ENCODE measurements at regions not wholly inside any gene's neighbourhood (a gene's known extent, or its start where the extent isn't known, plus 50 kb on each side); places are given as distances from the start of the nearest gene placed in this dataset.

DNA sequence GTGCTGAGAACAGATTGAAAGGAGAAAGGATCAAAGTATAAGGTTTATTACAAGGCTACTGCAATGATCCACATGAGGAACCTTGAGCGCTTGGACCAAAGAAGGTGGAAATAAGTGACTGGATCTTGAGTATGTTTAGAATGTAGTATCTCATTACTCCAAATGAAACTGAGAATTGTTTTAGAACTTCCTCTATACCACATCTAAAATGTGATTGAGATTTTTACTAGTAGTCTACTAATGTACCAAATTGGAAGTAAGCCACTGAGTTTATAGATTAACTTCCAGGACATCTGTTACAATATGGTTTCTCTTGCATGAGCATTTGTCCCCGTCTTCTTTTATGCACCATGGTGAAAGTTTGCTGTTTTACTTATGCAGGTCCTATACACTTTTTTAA, 300.5 kb downstream of the SUCLG1 start:
- Histone ChIP-seq H4K20me1 (ENCODE audit: control insufficient read depth, insufficient read depth) (no peaks in the 10 kb centered on the region), H3K27me3 (replicated peaks in 1 of 2; ENCODE audit: control insufficient read depth in 2 of 2, insufficient read depth in 2 of 2, low read length in 1 of 2) (no peaks in the 10 kb centered on the region), H3K4me2 (ENCODE audit: control insufficient read depth, insufficient read depth) (no peak overlapping the region), H2AFZ (ENCODE audit: control insufficient read depth, low read depth, low read length) (no peak overlapping the region), H3K79me2 (ENCODE audit: control insufficient read depth, insufficient read depth, low read length) (no peaks in the 10 kb centered on the region), H3K9me3 (replicated peaks; ENCODE audit: control insufficient read depth, insufficient read depth, low read length) (no peaks in the 10 kb centered on the region), H3K27ac (ENCODE audit: control insufficient read depth, insufficient read depth) (no peak overlapping the region), H3K9ac (ENCODE audit: control insufficient read depth, insufficient read depth, low read length) (no peak overlapping the region), H3K36me3 (ENCODE audit: control insufficient read depth in 2 of 2, insufficient read depth in 2 of 2, low read length in 1 of 2) (no peaks in the 10 kb centered on the region), H3K4me1 (ENCODE audit: control insufficient read depth, insufficient read depth, low read length) (no peaks in the 10 kb centered on the region), H3K4me3 (no peak overlapping the region)
- intact Hi-C loops (cut with micrococcal nuclease; ENCODE audit: unreplicated experiment) (no loop called here), in situ Hi-C loops (cut with MboI) (no loop called here)
- RAD21 ChIA-PET (ENCODE audit: unreplicated experiment) = no interaction called here
- CTCF ChIA-PET = interaction anchor here (0.6 kb wide), 1 partner anchor 116 kb away, joined by 3 read pairs; no protein-coding TSS in a partner anchor
- BruUV-seq (replicated peaks) = no TSS peak
- ATAC-seq (no peak), DNase-seq (ENCODE audit: low read depth, low spot score) (no peak), FAIRE-seq (no peak)
- POLR2A ChIA-PET = no interaction called here
- 48% methylated on average over 2 of the region's 2 CpGs for WGBS (ENCODE audit: insufficient coverage, insufficient replicate concordance, low lambda C conversion rate, missing lambda C conversion rate)
- SMC1A ChIA-PET (ENCODE audit: uncharacterized antibody, unreplicated experiment) = no interaction called here
- TF ChIP-seq RUNX3 (IDR thresholded peaks at IDR 0.05; ENCODE audit: low read length) = no peak
- no peak for TF ChIP-seq CBX3 (IDR thresholded peaks at IDR 0.05; ENCODE audit: borderline replicate concordance, low read depth)
- TF ChIP-seq KLF5 (IDR thresholded peaks at IDR 0.05; ENCODE audit: partially characterized antibody) = no peak

DNA sequence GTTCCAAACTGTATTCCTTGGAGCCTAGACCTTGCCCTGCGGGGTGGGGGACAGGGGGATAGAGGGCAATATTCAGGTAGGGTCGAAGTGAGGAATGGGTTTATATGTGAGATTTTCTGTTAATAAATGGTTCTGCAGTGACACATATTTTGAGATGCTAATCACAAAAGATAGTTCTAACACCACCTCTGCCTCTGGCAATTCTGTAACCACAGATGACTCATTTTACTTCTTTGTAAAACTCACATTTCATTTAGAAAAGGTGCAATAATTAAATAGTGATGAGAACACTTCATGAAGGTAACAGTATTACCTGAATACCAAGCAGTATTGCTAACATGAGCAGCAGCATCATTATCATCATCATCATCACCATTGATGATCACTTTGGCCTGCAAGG, 306.6 kb downstream of the SUCLG1 start:
- no peaks in the 10 kb centered on the region for H4K20me1 ChIP-seq (ENCODE audit: control insufficient read depth, insufficient read depth)
- 0% methylated on average over 2 of the region's 2 CpGs for WGBS (ENCODE audit: insufficient coverage, insufficient replicate concordance, low lambda C conversion rate, missing lambda C conversion rate)
- no TSS peak for BruUV-seq (replicated peaks)
- ChIA-PET RAD21 (ENCODE audit: unreplicated experiment) (no interaction called here), CTCF (no interaction called here), POLR2A (no interaction called here), SMC1A (ENCODE audit: uncharacterized antibody, unreplicated experiment) (no interaction called here)
- H2AFZ ChIP-seq (ENCODE audit: control insufficient read depth, low read depth, low read length) = no peak overlapping the region
- FAIRE-seq (no peak), ATAC-seq (no peak), DNase-seq (ENCODE audit: low read depth, low spot score) (no peak)
- intact Hi-C loops (cut with micrococcal nuclease; ENCODE audit: unreplicated experiment) = no loop called here
- H3K27ac ChIP-seq (ENCODE audit: control insufficient read depth, insufficient read depth) = no peak overlapping the region
- no peak overlapping the region for H3K4me2 ChIP-seq (ENCODE audit: control insufficient read depth, insufficient read depth)
- H3K4me1 ChIP-seq (ENCODE audit: control insufficient read depth, insufficient read depth, low read length) = no peaks in the 10 kb centered on the region
- no peak overlapping the region for H3K4me3 ChIP-seq
- no peak overlapping the region for H3K9ac ChIP-seq (ENCODE audit: control insufficient read depth, insufficient read depth, low read length)
- no peaks in the 10 kb centered on the region for H3K79me2 ChIP-seq (ENCODE audit: control insufficient read depth, insufficient read depth, low read length)
- no peaks in the 10 kb centered on the region for H3K9me3 ChIP-seq (replicated peaks; ENCODE audit: control insufficient read depth, insufficient read depth, low read length)
- in situ Hi-C loops (cut with MboI) = no loop called here
- H3K27me3 ChIP-seq (replicated peaks in 1 of 2; ENCODE audit: control insufficient read depth in 2 of 2, insufficient read depth in 2 of 2, low read length in 1 of 2) = no peaks in the 10 kb centered on the region
- H3K36me3 ChIP-seq (ENCODE audit: control insufficient read depth in 2 of 2, insufficient read depth in 2 of 2, low read length in 1 of 2) = no peaks in the 10 kb centered on the region
- TF ChIP-seq, protein P1, sequence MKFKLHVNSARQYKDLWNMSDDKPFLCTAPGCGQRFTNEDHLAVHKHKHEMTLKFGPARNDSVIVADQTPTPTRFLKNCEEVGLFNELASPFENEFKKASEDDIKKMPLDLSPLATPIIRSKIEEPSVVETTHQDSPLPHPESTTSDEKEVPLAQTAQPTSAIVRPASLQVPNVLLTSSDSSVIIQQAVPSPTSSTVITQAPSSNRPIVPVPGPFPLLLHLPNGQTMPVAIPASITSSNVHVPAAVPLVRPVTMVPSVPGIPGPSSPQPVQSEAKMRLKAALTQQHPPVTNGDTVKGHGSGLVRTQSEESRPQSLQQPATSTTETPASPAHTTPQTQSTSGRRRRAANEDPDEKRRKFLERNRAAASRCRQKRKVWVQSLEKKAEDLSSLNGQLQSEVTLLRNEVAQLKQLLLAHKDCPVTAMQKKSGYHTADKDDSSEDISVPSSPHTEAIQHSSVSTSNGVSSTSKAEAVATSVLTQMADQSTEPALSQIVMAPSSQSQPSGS (IDR thresholded peaks at IDR 0.05; ENCODE audit: low read length) = no peak
- TF ChIP-seq SREBF1 (IDR thresholded peaks at IDR 0.05; ENCODE audit: low read length) (no peak), IKZF2 (IDR thresholded peaks at IDR 0.05) (no peak), BACH1 (IDR thresholded peaks at IDR 0.05; ENCODE audit: borderline replicate concordance) (no peak), STAT1 (conservative IDR thresholded peaks at IDR 0.05) (no peak)
- TF ChIP-seq, protein P2, sequence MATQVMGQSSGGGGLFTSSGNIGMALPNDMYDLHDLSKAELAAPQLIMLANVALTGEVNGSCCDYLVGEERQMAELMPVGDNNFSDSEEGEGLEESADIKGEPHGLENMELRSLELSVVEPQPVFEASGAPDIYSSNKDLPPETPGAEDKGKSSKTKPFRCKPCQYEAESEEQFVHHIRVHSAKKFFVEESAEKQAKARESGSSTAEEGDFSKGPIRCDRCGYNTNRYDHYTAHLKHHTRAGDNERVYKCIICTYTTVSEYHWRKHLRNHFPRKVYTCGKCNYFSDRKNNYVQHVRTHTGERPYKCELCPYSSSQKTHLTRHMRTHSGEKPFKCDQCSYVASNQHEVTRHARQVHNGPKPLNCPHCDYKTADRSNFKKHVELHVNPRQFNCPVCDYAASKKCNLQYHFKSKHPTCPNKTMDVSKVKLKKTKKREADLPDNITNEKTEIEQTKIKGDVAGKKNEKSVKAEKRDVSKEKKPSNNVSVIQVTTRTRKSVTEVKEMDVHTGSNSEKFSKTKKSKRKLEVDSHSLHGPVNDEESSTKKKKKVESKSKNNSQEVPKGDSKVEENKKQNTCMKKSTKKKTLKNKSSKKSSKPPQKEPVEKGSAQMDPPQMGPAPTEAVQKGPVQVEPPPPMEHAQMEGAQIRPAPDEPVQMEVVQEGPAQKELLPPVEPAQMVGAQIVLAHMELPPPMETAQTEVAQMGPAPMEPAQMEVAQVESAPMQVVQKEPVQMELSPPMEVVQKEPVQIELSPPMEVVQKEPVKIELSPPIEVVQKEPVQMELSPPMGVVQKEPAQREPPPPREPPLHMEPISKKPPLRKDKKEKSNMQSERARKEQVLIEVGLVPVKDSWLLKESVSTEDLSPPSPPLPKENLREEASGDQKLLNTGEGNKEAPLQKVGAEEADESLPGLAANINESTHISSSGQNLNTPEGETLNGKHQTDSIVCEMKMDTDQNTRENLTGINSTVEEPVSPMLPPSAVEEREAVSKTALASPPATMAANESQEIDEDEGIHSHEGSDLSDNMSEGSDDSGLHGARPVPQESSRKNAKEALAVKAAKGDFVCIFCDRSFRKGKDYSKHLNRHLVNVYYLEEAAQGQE (IDR thresholded peaks at IDR 0.05; ENCODE audit: low read depth, low read length) = no peak
- TF ChIP-seq, protein P3, sequence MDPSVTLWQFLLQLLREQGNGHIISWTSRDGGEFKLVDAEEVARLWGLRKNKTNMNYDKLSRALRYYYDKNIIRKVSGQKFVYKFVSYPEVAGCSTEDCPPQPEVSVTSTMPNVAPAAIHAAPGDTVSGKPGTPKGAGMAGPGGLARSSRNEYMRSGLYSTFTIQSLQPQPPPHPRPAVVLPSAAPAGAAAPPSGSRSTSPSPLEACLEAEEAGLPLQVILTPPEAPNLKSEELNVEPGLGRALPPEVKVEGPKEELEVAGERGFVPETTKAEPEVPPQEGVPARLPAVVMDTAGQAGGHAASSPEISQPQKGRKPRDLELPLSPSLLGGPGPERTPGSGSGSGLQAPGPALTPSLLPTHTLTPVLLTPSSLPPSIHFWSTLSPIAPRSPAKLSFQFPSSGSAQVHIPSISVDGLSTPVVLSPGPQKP (IDR thresholded peaks at IDR 0.05; ENCODE audit: low read depth, low read length) = no peak
- TF ChIP-seq, protein P4, sequence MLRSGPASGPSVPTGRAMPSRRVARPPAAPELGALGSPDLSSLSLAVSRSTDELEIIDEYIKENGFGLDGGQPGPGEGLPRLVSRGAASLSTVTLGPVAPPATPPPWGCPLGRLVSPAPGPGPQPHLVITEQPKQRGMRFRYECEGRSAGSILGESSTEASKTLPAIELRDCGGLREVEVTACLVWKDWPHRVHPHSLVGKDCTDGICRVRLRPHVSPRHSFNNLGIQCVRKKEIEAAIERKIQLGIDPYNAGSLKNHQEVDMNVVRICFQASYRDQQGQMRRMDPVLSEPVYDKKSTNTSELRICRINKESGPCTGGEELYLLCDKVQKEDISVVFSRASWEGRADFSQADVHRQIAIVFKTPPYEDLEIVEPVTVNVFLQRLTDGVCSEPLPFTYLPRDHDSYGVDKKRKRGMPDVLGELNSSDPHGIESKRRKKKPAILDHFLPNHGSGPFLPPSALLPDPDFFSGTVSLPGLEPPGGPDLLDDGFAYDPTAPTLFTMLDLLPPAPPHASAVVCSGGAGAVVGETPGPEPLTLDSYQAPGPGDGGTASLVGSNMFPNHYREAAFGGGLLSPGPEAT (IDR thresholded peaks at IDR 0.05; ENCODE audit: low read depth) = no peak
